ENCODE measurements at regions not wholly inside any gene's neighbourhood (a gene's known extent, or its start where the extent isn't known, plus 50 kb on each side); places are given as distances from the start of the nearest gene placed in this dataset.

- in situ Hi-C loops (cut with HindIII; ENCODE audit: low sequenced_read_pairs), result no loop called here
Measured at GRCh38 chr18:56146565-56146964, 491.8 kb downstream of the TXNL1 start.

GRCh38 chr18:56142001-56142400, 496.4 kb downstream of the TXNL1 start:
- in situ Hi-C loops (cut with HindIII; ENCODE audit: low sequenced_read_pairs), result no loop called here

GRCh38 chr18:56139792-56140254, 498.6 kb downstream of the TXNL1 start:
- in situ Hi-C loops (cut with HindIII; ENCODE audit: low sequenced_read_pairs), result no loop called here

- in situ Hi-C loops (cut with HindIII; ENCODE audit: low sequenced_read_pairs), result no loop called here
Measured at GRCh38 chr18:56139372-56139771, 499.0 kb downstream of the TXNL1 start.

GRCh38 chr18:56136105-56136504, 502.3 kb downstream of the TXNL1 start:
- in situ Hi-C loops (cut with HindIII; ENCODE audit: low sequenced_read_pairs), result no loop called here

GRCh38 chr18:56130481-56130880, 507.9 kb downstream of the TXNL1 start:
- in situ Hi-C loops (cut with HindIII; ENCODE audit: low sequenced_read_pairs), result no loop called here

GRCh38 chr18:56128153-56128791, 510.1 kb downstream of the TXNL1 start:
- in situ Hi-C loops (cut with HindIII; ENCODE audit: low sequenced_read_pairs), result no loop called here

- in situ Hi-C loops (cut with HindIII; ENCODE audit: low sequenced_read_pairs), result no loop called here
Measured at GRCh38 chr18:56127322-56128099, 510.9 kb downstream of the TXNL1 start.

GRCh38 chr18:56124186-56124585, 514.2 kb downstream of the TXNL1 start:
- in situ Hi-C loops (cut with HindIII; ENCODE audit: low sequenced_read_pairs), result no loop called here

- in situ Hi-C loops (cut with HindIII; ENCODE audit: low sequenced_read_pairs), result no loop called here
Measured at GRCh38 chr18:56121669-56122068, 516.7 kb downstream of the TXNL1 start.

- in situ Hi-C loops (cut with HindIII; ENCODE audit: low sequenced_read_pairs), result no loop called here
Measured at GRCh38 chr18:56120782-56121181, 517.6 kb downstream of the TXNL1 start.

- in situ Hi-C loops (cut with HindIII; ENCODE audit: low sequenced_read_pairs), result no loop called here
Measured at GRCh38 chr18:56119681-56120080, 518.7 kb downstream of the TXNL1 start.

- in situ Hi-C loops (cut with HindIII; ENCODE audit: low sequenced_read_pairs), result no loop called here
Measured at GRCh38 chr18:56118422-56118821, 520.0 kb downstream of the TXNL1 start.

GRCh38 chr18:56115071-56116015, 523.0 kb downstream of the TXNL1 start:
- in situ Hi-C loops (cut with HindIII; ENCODE audit: low sequenced_read_pairs), result no loop called here

- in situ Hi-C loops (cut with HindIII; ENCODE audit: low sequenced_read_pairs), result no loop called here
Measured at GRCh38 chr18:56112984-56113383, 525.0 kb upstream of the TCF4 start.

- in situ Hi-C loops (cut with HindIII; ENCODE audit: low sequenced_read_pairs), result no loop called here
Measured at GRCh38 chr18:56112013-56112749, 524.2 kb upstream of the TCF4 start.

GRCh38 chr18:56109757-56110156, 521.8 kb upstream of the TCF4 start:
- in situ Hi-C loops (cut with HindIII; ENCODE audit: low sequenced_read_pairs), result no loop called here

- in situ Hi-C loops (cut with HindIII; ENCODE audit: low sequenced_read_pairs), result no loop called here
Measured at GRCh38 chr18:56108478-56109367, 520.7 kb upstream of the TCF4 start.

- in situ Hi-C loops (cut with HindIII; ENCODE audit: low sequenced_read_pairs), result no loop called here
Measured at GRCh38 chr18:56107821-56108477, 520.0 kb upstream of the TCF4 start.

Data from DLD1 (cell line).